IPS-20b (cell line): ENCODE measurements at regions not wholly inside any gene's neighbourhood (a gene's known extent, or its start where the extent isn't known, plus 50 kb on each side); places are given as distances from the start of the nearest gene placed in this dataset.

Source experiments
- H3K27ac ChIP-seq: one replicate; pipeline ENCODE4 v1.5.1; 2013; ENCODE audit warnings: low read length
- H3K27me3 ChIP-seq: 2 replicates; pipeline ENCODE4 v1.6.1; 2013; ENCODE audit warnings: mild to moderate bottlenecking, low read length, inconsistent platforms; ENCODE audit not compliant: insufficient read depth
- H3K36me3 ChIP-seq: 2 replicates; pipeline ENCODE4 v1.6.1; 2013; ENCODE audit warnings: low read depth, mild to moderate bottlenecking, inconsistent platforms, low read length, moderate library complexity; ENCODE audit not compliant: insufficient read depth
- H3K4me1 ChIP-seq: 2 replicates; pipeline ENCODE4 v1.6.1; 2013; ENCODE audit warnings: mild to moderate bottlenecking, control low read depth, inconsistent platforms, low read length, moderate library complexity; ENCODE audit not compliant: insufficient read depth
- H3K4me3 ChIP-seq: 2 replicates; pipeline ENCODE4 v1.5.1; 2013; ENCODE audit warnings: mild to moderate bottlenecking, low read length, inconsistent platforms
- H3K9ac ChIP-seq: 2 replicates; pipeline ENCODE4 v1.6.1; 2013; ENCODE audit warnings: low read depth, mild to moderate bottlenecking, inconsistent platforms, low read length, moderate library complexity
- H3K9me3 ChIP-seq: 2 replicates; pipeline ENCODE4 v1.6.1; 2013; ENCODE audit warnings: mild to moderate bottlenecking, low read depth, low read length, inconsistent platforms; ENCODE audit not compliant: insufficient read depth

GRCh38 chr3:89783341-89783927 lies 676.0 kb downstream of the EPHA3 start:
- Histone ChIP-seq H3K36me3 (no peaks in the 10 kb centered on the region), H3K9ac (no peak overlapping the region), H3K4me3 (no peak overlapping the region), H3K27me3 (no peaks in the 10 kb centered on the region), H3K9me3 (no peaks in the 10 kb centered on the region), H3K4me1 (no peaks in the 10 kb centered on the region), H3K27ac (no peak overlapping the region)

GRCh38 chr3:89787485-89787884 lies 680.1 kb downstream of the EPHA3 start:
- Histone ChIP-seq H3K9me3 (no peaks in the 10 kb centered on the region), H3K27me3 (no peaks in the 10 kb centered on the region), H3K4me3 (no peak overlapping the region), H3K9ac (no peak overlapping the region), H3K27ac (no peak overlapping the region), H3K36me3 (no peaks in the 10 kb centered on the region), H3K4me1 (no peaks in the 10 kb centered on the region)

GRCh38 chr3:89787979-89788378 lies 680.6 kb downstream of the EPHA3 start:
- Histone ChIP-seq H3K9ac (no peak overlapping the region), H3K4me3 (no peak overlapping the region), H3K9me3 (no peaks in the 10 kb centered on the region), H3K4me1 (no peaks in the 10 kb centered on the region), H3K27ac (no peak overlapping the region), H3K36me3 (no peaks in the 10 kb centered on the region), H3K27me3 (no peaks in the 10 kb centered on the region)

GRCh38 chr3:89795506-89795905 lies 688.1 kb downstream of the EPHA3 start:
- no peak overlapping the region for H3K4me3 ChIP-seq
- no peaks in the 10 kb centered on the region for H3K9me3 ChIP-seq
- H3K27me3 ChIP-seq: no peaks in the 10 kb centered on the region
- no peaks in the 10 kb centered on the region for H3K4me1 ChIP-seq
- no peak overlapping the region for H3K27ac ChIP-seq
- H3K36me3 ChIP-seq: no peaks in the 10 kb centered on the region
- no peak overlapping the region for H3K9ac ChIP-seq

DNA sequence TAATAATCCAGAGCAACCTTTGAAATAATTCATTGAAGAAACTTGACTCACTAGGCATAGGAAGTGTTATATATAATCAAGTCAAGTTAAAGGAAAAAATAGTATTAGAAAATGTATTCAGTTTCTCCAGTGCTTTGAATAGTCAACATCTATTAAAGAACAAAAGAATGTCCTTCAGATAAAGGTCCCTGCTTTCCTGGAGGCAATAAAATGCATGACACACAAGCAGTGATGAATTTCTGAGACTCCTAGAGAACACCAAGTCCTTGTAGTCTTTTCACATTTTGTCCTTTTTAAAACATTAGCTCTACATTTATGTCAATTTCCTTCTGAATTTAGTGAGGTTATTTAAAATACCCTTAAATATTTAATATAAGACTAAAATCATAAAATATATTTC lies 695.5 kb downstream of the EPHA3 start:
- no peaks in the 10 kb centered on the region for H3K9me3 ChIP-seq
- no peak overlapping the region for H3K27ac ChIP-seq
- H3K4me3 ChIP-seq: no peak overlapping the region
- no peaks in the 10 kb centered on the region for H3K36me3 ChIP-seq
- peaks cover 9% of the 10 kb centered on the region; the same call in 1 of the 2 replicates for H3K4me1 ChIP-seq
- H3K27me3 ChIP-seq: no peaks in the 10 kb centered on the region
- H3K9ac ChIP-seq: no peak overlapping the region

- Histone ChIP-seq H3K9me3 (peaks cover 6% of the 10 kb centered on the region; the same call in 1 of the 2 replicates), H3K36me3 (no peaks in the 10 kb centered on the region), H3K27me3 (no peaks in the 10 kb centered on the region), H3K27ac (no peak overlapping the region), H3K4me1 (peaks cover 9% of the 10 kb centered on the region; the same call in 1 of the 2 replicates), H3K4me3 (no peak overlapping the region), H3K9ac (no peak overlapping the region)
These were observed 696.3 kb downstream of the EPHA3 start for GRCh38 chr3:89803711-89804110.

- peaks cover 9% of the 10 kb centered on the region; the same call in 1 of the 2 replicates for H3K4me1 ChIP-seq
- no peak overlapping the region for H3K27ac ChIP-seq
- H3K9me3 ChIP-seq: peaks cover 6% of the 10 kb centered on the region; the same call in 1 of the 2 replicates
- H3K36me3 ChIP-seq: no peaks in the 10 kb centered on the region
- H3K9ac ChIP-seq: no peak overlapping the region
- no peaks in the 10 kb centered on the region for H3K27me3 ChIP-seq
- no peak overlapping the region for H3K4me3 ChIP-seq
These were observed 698.7 kb downstream of the EPHA3 start for GRCh38 chr3:89806166-89806565.

- no peak overlapping the region for H3K9ac ChIP-seq
- H3K4me1 ChIP-seq: peaks cover 9% of the 10 kb centered on the region; the same call in 1 of the 2 replicates
- no peaks in the 10 kb centered on the region for H3K27me3 ChIP-seq
- no peak overlapping the region for H3K4me3 ChIP-seq
- H3K27ac ChIP-seq: no peak overlapping the region
- peaks cover 6% of the 10 kb centered on the region; the same call in 1 of the 2 replicates for H3K9me3 ChIP-seq
- no peaks in the 10 kb centered on the region for H3K36me3 ChIP-seq
These were observed 701.3 kb downstream of the EPHA3 start for GRCh38 chr3:89808680-89809197.

DNA sequence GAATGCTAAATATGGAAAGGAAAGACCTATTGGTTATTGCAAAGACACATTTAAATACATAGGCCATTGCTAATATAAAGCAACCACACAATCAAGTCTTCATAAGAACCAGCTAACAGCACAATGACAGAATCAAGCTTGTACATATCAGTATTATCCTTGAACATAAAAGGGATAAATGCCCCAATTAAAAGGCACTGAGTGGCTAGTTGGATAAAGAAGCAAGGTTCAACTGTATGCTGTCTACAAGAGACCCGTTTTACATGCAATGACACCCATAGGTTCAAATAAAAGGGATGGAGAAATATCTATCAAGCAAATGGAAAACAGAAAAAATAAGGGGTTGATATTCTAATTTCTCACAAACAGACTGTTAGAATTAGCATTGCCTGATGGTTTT lies 706.1 kb downstream of the EPHA3 start:
- Histone ChIP-seq H3K4me3 (no peak overlapping the region), H3K27ac (no peak overlapping the region), H3K4me1 (no peaks in the 10 kb centered on the region), H3K9me3 (peaks cover under 1% of the 10 kb centered on the region; the same call in 1 of the 2 replicates), H3K9ac (no peak overlapping the region), H3K36me3 (no peaks in the 10 kb centered on the region), H3K27me3 (no peaks in the 10 kb centered on the region)

DNA sequence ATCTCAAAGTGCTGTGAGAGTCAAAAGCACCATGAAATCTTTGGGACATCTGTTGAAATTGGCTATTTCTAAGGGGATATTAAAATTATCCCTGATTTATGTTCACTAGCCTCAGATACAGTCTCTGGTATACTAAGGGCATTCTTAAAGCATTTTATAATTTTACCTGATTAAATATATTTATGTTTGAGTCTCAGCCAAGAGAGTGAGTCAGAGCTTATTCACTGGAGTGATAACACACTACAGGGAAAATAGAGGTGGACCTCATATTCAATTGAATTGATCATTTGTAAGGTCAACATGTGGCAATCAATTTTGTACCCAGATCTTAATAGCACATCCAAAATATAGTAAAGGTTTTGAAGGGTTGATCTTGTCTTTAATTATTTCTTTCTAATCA lies 733.6 kb downstream of the EPHA3 start:
- no peaks in the 10 kb centered on the region for H3K27me3 ChIP-seq
- H3K9me3 ChIP-seq: no peaks in the 10 kb centered on the region
- no peak overlapping the region for H3K9ac ChIP-seq
- no peaks in the 10 kb centered on the region for H3K4me1 ChIP-seq
- no peaks in the 10 kb centered on the region for H3K36me3 ChIP-seq
- H3K27ac ChIP-seq: no peak overlapping the region
- H3K4me3 ChIP-seq: no peak overlapping the region

DNA sequence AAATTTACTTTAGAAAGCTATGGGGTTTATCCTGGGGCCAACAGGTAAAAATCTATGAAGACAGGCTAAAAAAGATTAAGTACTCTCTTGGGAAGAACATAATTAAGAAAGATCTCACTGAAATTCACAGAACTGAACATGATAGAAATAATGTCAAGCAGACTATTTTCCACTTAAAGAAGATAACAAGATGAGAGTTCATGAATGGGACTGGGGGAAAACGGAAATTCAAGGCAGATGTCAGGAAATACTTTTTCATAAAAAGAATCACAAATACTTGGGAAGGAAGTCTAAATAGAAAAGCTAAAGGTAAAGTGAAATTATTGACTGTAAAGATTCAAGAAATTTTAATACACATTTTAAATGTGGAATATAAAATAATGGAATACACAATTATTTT lies 737.6 kb downstream of the EPHA3 start:
- Histone ChIP-seq H3K27me3 (no peaks in the 10 kb centered on the region), H3K27ac (no peak overlapping the region), H3K9ac (no peak overlapping the region), H3K4me3 (no peak overlapping the region), H3K9me3 (no peaks in the 10 kb centered on the region), H3K4me1 (no peaks in the 10 kb centered on the region), H3K36me3 (no peaks in the 10 kb centered on the region)

- Histone ChIP-seq H3K27me3 (no peaks in the 10 kb centered on the region), H3K27ac (no peak overlapping the region), H3K36me3 (no peaks in the 10 kb centered on the region), H3K9ac (no peak overlapping the region), H3K9me3 (no peaks in the 10 kb centered on the region), H3K4me1 (peaks cover 7% of the 10 kb centered on the region; the same call in 1 of the 2 replicates), H3K4me3 (no peak overlapping the region)
These were observed 740.5 kb downstream of the EPHA3 start for GRCh38 chr3:89847955-89848354.
